H9 (cell line): ENCODE measurements at regions not wholly inside any gene's neighbourhood (a gene's known extent, or its start where the extent isn't known, plus 50 kb on each side); places are given as distances from the start of the nearest gene placed in this dataset.

ENCODE experiments used
- DNase-seq: peaks from one replicate; pipeline ENCODE4 v3.0.0-alpha.2; 2017
- H2AFZ ChIP-seq: one replicate; pipeline ENCODE4 v1.6.1; 2013; ENCODE audit warnings: mild to moderate bottlenecking, low read length, control low read depth, moderate library complexity
- H2AK5ac ChIP-seq: 2 replicates; pipeline ENCODE4 v1.6.1; 2013; ENCODE audit warnings: low read length, control low read depth, mixed read lengths; ENCODE audit not compliant: insufficient read length
- H2BK120ac ChIP-seq: one replicate; pipeline ENCODE4 v1.6.1; 2013; ENCODE audit warnings: low read depth, mild to moderate bottlenecking, low read length, control low read depth, inconsistent platforms; ENCODE audit not compliant: poor library complexity, severe bottlenecking
- H2BK12ac ChIP-seq: 2 replicates; pipeline ENCODE4 v1.6.1; 2013; ENCODE audit warnings: low read length, control low read depth, mixed read lengths, low read depth; ENCODE audit not compliant: insufficient read length
- H2BK15ac ChIP-seq: 2 replicates; pipeline ENCODE4 v1.6.1; 2013; ENCODE audit warnings: low read depth, low read length, control low read depth
- H2BK20ac ChIP-seq: one replicate; pipeline ENCODE4 v1.6.1; 2013; ENCODE audit warnings: low read depth, mild to moderate bottlenecking, low read length, control low read depth, inconsistent platforms; ENCODE audit not compliant: poor library complexity, severe bottlenecking
- H2BK5ac ChIP-seq: 2 replicates; pipeline ENCODE4 v1.6.1; 2013; ENCODE audit warnings: low read length, control low read depth, mixed read lengths; ENCODE audit not compliant: insufficient read length
- H3K14ac ChIP-seq: 2 replicates; pipeline ENCODE4 v1.6.1; 2013; ENCODE audit warnings: low read length, control low read depth; ENCODE audit not compliant: insufficient read depth
- H3K18ac ChIP-seq: 2 replicates; pipeline ENCODE4 v1.6.1; 2013; ENCODE audit warnings: low read depth, mild to moderate bottlenecking, mixed read lengths, low read length, control low read depth; ENCODE audit not compliant: insufficient read length
- H3K23ac ChIP-seq: 2 replicates; pipeline ENCODE4 v1.6.1; 2013; ENCODE audit warnings: low read length, control low read depth, mixed read lengths, low read depth; ENCODE audit not compliant: insufficient read length
- H3K23me2 ChIP-seq: 2 replicates; pipeline ENCODE4 v1.6.1; 2013; ENCODE audit warnings: low read depth, mild to moderate bottlenecking, mixed read lengths, low read length, control low read depth; ENCODE audit not compliant: insufficient read length, poor library complexity, severe bottlenecking
- H3K27ac ChIP-seq: 2 replicates; pipeline ENCODE4 v1.5.1; 2013; ENCODE audit warnings: low read length, control low read depth, mixed read lengths, low read depth; ENCODE audit not compliant: insufficient read length
- H3K27me3 ChIP-seq: 2 replicates; pipeline ENCODE4 v1.6.1; 2013; ENCODE audit warnings: low read length, control low read depth, inconsistent platforms; ENCODE audit not compliant: insufficient read depth
- H3K4ac ChIP-seq: 2 replicates; pipeline ENCODE4 v1.6.1; 2013; ENCODE audit warnings: low read depth, mild to moderate bottlenecking, control low read depth, inconsistent platforms, low read length, moderate library complexity
- H3K4me1 ChIP-seq: 2 replicates; pipeline ENCODE4 v1.6.1; 2013; ENCODE audit warnings: low read length, control low read depth, inconsistent platforms; ENCODE audit not compliant: insufficient read depth
- H3K4me2 ChIP-seq: 2 replicates; pipeline ENCODE4 v1.6.1; 2013; ENCODE audit warnings: low read length, control low read depth, mixed read lengths; ENCODE audit not compliant: insufficient read length, insufficient read depth
- H3K56ac ChIP-seq: 2 replicates; pipeline ENCODE4 v1.6.1; 2013; ENCODE audit warnings: low read depth, mild to moderate bottlenecking, mixed read lengths, low read length, control low read depth; ENCODE audit not compliant: insufficient read length
- H3K79me1 ChIP-seq: 2 replicates; pipeline ENCODE4 v1.6.1; 2013; ENCODE audit warnings: low read depth, mild to moderate bottlenecking, moderate library complexity, low read length, control low read depth, inconsistent platforms; ENCODE audit not compliant: insufficient read depth, poor library complexity, severe bottlenecking
- H3K79me2 ChIP-seq: 2 replicates; pipeline ENCODE4 v1.6.1; 2013; ENCODE audit warnings: low read length, control low read depth, inconsistent platforms; ENCODE audit not compliant: insufficient read depth
- H3K9ac ChIP-seq: 2 replicates; pipeline ENCODE4 v1.6.1; 2013; ENCODE audit warnings: low read length, control low read depth, mixed read lengths; ENCODE audit not compliant: insufficient read length; ENCODE audit errors: extremely low read depth
- H3K9me3 ChIP-seq: one replicate; pipeline ENCODE4 v1.6.1; 2013; ENCODE audit warnings: low read depth, low read length, inconsistent platforms; ENCODE audit not compliant: control insufficient read depth
- H3T11ph ChIP-seq: one replicate; pipeline ENCODE4 v1.6.1; 2013; ENCODE audit warnings: mild to moderate bottlenecking, low read length, control low read depth, inconsistent platforms
- H4K20me1 ChIP-seq: one replicate; pipeline ENCODE4 v1.6.1; 2013; ENCODE audit not compliant: control insufficient read depth, insufficient read length, insufficient read depth
- H4K5ac ChIP-seq: 2 replicates; pipeline ENCODE4 v1.6.1; 2013; ENCODE audit warnings: low read depth, mild to moderate bottlenecking, mixed read lengths, low read length, control low read depth; ENCODE audit not compliant: insufficient read length
- H4K8ac ChIP-seq: replicated peaks from 2 replicates; pipeline ENCODE4 v1.6.1; 2013; ENCODE audit warnings: low read length, control low read depth, mixed read lengths, low read depth; ENCODE audit not compliant: insufficient read length
- H4K91ac ChIP-seq: 2 replicates; pipeline ENCODE4 v1.6.1; 2013; ENCODE audit warnings: low read depth, mild to moderate bottlenecking, moderate library complexity, mixed read lengths, low read length, control low read depth; ENCODE audit not compliant: insufficient read length
- H3K27ac Mint-ChIP-seq, 3 experiments: 2 replicates in 2 of 3; 3 replicates in 1 of 3; pipeline ENCODE4 v1.8.0; 2020 to 2021; ENCODE audit warnings: mixed read lengths in 3 of 3, mild to moderate bottlenecking in 1 of 3, moderate library complexity in 1 of 3
- H3K27me3 Mint-ChIP-seq: 2 replicates; pipeline ENCODE4 v1.8.0; 2021; ENCODE audit warnings: low read depth, mild to moderate bottlenecking, moderate library complexity, mixed read lengths
- H3K36me3 Mint-ChIP-seq, 3 experiments: 2 replicates in 2 of 3; 3 replicates in 1 of 3; pipeline ENCODE4 v1.8.0; 2020 to 2021; ENCODE audit warnings: low read depth in 3 of 3, mixed read lengths in 3 of 3; ENCODE audit not compliant: insufficient read depth in 1 of 3
- H3K4me1 Mint-ChIP-seq, 2 experiments: 2 replicates each; pipeline ENCODE4 v1.8.0; 2020; ENCODE audit warnings: mixed read lengths in 2 of 2
- H3K4me3 Mint-ChIP-seq, 2 experiments: 2 replicates in 1 of 2; 3 replicates in 1 of 2; pipeline ENCODE4 v1.8.0; 2020 to 2021; ENCODE audit warnings: mild to moderate bottlenecking in 2 of 2, mixed read lengths in 2 of 2, moderate library complexity in 1 of 2
- H3K9me3 Mint-ChIP-seq, 2 experiments: 2 replicates in 1 of 2; 3 replicates in 1 of 2; pipeline ENCODE4 v1.8.0; 2020; ENCODE audit warnings: mild to moderate bottlenecking in 2 of 2, mixed read lengths in 2 of 2, moderate library complexity in 1 of 2
- WGBS: extraction: QIAGEN DNeasy Blood & Tissue Kit; methylation state at CpG from one replicate; pipeline ENCODE4 v1.1.7; 2013; ENCODE audit warnings: missing lambda C conversion rate, low lambda C conversion rate, mixed read lengths; ENCODE audit not compliant: insufficient read length; ENCODE audit errors: extremely low coverage; 5-methylcytosine and 5-hydroxymethylcytosine counted together
- TF ChIP-seq, protein P1 (sequence below): fragments of 200-600 bp; sonication (generic); conservative IDR thresholded peaks from 3 replicates; pipeline ENCODE4 v1.8.0; 2021; ENCODE audit warnings: antibody characterized with exemption, mild to moderate bottlenecking

DNA sequence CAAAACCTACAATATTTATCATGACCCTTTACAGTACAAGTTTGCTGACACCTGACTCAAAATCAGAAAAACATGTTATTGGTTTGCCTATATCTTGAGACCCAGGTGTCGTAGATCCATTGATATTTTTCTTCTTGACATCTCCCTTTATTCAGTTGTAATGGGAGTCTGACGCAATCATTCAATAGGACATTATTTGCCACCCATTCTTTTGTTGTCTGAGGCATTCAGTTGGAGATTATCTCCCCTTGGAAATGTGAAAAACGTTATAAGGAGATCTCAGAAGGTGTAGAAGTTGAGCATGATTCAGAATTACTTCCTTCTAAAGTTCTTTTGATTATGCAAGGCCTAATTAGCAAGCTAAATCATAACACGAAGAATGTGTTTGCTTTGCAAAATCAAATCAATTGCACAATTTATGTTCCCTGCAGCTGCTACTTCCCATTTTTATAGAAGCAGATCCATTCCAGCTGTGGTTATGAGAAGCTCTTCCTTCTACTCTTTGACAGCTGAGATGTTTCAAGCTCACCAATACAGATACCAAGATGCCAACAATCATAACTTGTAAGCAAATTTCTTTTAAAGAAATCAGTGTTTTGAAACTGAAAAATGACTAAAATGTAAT, 228.2 kb upstream of the SYT1 start:
- H3K23me2 ChIP-seq: no peaks in the 10 kb centered on the region
- no CpG with 5 or more reads among the region's 4 CpGs for WGBS
- no peaks in the 10 kb centered on the region for H3K9me3 ChIP-seq
- H3K9ac ChIP-seq: no peak overlapping the region
- no peak overlapping the region for H3K18ac ChIP-seq
- no peak overlapping the region for H2AK5ac ChIP-seq
- no peaks in the 10 kb centered on the region for H3K79me1 ChIP-seq
- H3K4me1 ChIP-seq: no peaks in the 10 kb centered on the region; the same call in 1 of the 2 replicates
- no peak overlapping the region for H3K14ac ChIP-seq
- Mint-ChIP-seq H3K27ac (no peak overlapping the region), H3K9me3 (peaks cover 5% of the 10 kb centered on the region in 2 experiments; a peak in 4 of 5 replicates), H3K36me3 (peaks cover 0 to 6% (median 1%) of the 10 kb centered on the region in 3 experiments; a peak in 2 of 7 replicates), H3K4me3 (no peak overlapping the region), H3K4me1 (peaks cover 7 to 8% of the 10 kb centered on the region in 2 experiments), H3K27me3 (peaks cover 25% of the 10 kb centered on the region)
- no peak for DNase-seq
- H2BK120ac ChIP-seq: no peak overlapping the region
- H3K27me3 ChIP-seq: no peaks in the 10 kb centered on the region
- no peak overlapping the region for H4K5ac ChIP-seq
- H3K23ac ChIP-seq: no peak overlapping the region
- no peak overlapping the region for H3T11ph ChIP-seq
- H2BK20ac ChIP-seq: no peak overlapping the region
- H4K8ac ChIP-seq: no peak overlapping the region
- no peak overlapping the region for H2BK5ac ChIP-seq
- H4K91ac ChIP-seq: no peak overlapping the region
- H2AFZ ChIP-seq: no peak overlapping the region
- H4K20me1 ChIP-seq: no peaks in the 10 kb centered on the region
- TF ChIP-seq, protein P1, sequence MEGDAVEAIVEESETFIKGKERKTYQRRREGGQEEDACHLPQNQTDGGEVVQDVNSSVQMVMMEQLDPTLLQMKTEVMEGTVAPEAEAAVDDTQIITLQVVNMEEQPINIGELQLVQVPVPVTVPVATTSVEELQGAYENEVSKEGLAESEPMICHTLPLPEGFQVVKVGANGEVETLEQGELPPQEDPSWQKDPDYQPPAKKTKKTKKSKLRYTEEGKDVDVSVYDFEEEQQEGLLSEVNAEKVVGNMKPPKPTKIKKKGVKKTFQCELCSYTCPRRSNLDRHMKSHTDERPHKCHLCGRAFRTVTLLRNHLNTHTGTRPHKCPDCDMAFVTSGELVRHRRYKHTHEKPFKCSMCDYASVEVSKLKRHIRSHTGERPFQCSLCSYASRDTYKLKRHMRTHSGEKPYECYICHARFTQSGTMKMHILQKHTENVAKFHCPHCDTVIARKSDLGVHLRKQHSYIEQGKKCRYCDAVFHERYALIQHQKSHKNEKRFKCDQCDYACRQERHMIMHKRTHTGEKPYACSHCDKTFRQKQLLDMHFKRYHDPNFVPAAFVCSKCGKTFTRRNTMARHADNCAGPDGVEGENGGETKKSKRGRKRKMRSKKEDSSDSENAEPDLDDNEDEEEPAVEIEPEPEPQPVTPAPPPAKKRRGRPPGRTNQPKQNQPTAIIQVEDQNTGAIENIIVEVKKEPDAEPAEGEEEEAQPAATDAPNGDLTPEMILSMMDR: no peak
- H3K27ac ChIP-seq: no peak overlapping the region
- no peak overlapping the region for H2BK12ac ChIP-seq
- no peak overlapping the region for H3K4ac ChIP-seq
- H3K56ac ChIP-seq: no peak overlapping the region
- H3K79me2 ChIP-seq: no peaks in the 10 kb centered on the region
- no peak overlapping the region for H3K4me2 ChIP-seq
- no peak overlapping the region for H2BK15ac ChIP-seq
